Right lobe of liver (tissue), 6 donors: ENCODE measurements at regions not wholly inside any gene's neighbourhood (a gene's known extent, or its start where the extent isn't known, plus 50 kb on each side); places are given as distances from the start of the nearest gene placed in this dataset.

Experiments used
- ATAC-seq, 4 donors: fragments of 200-7000 bp; cut with Tn5 transposase; one replicate each; pipeline ENCODE4 v1.9.1; 2020; ENCODE audit warnings: mild to moderate bottlenecking in 4 of 4, moderate library complexity in 4 of 4
- DNase-seq, 3 donors: peaks; one replicate each; pipeline ENCODE4 v3.0.0-alpha.2; 2020
- H3K27ac ChIP-seq, 3 donors: fragments of 200-600 bp; one replicate each; pipeline ENCODE4 v1.8.0; 2022
- H3K27me3 ChIP-seq, 2 donors: fragments of 200-600 bp; one replicate each; pipeline ENCODE4 v1.8.0; 2022
- H3K36me3 ChIP-seq, 4 donors: fragments of 200-600 bp; sonication (generic) in 1 of 4; one replicate each; pipeline versions ENCODE4 v1.5.1 to v1.8.0; 2017 to 2022; ENCODE audit warnings: control low read depth in 1 of 4
- H3K4me1 ChIP-seq, 4 donors: fragments of 200-600 bp; sonication (generic) in 1 of 4; one replicate each; pipeline versions ENCODE4 v1.5.1 to v1.8.0; 2017 to 2022; ENCODE audit warnings: control low read depth in 1 of 4
- H3K4me3 ChIP-seq, 3 donors: fragments of 200-600 bp; one replicate each; pipeline ENCODE4 v1.8.0; 2022
- H3K9me3 ChIP-seq, 4 donors: fragments of 200-600 bp; sonication (generic) in 1 of 4; one replicate each; pipeline versions ENCODE4 v1.5.1 to v1.8.0; 2017 to 2022; ENCODE audit warnings: control low read depth in 1 of 4
- CTCF ChIP-seq, 4 donors: fragments of 200-600 bp in 3 of 4; fragments of 450-650 bp in 1 of 4; IDR thresholded peaks; one replicate each; pipeline versions ENCODE4 v1.5.1 to v1.8.0; 2016 to 2022; ENCODE audit warnings: antibody characterized with exemption in 4 of 4, mild to moderate bottlenecking in 2 of 4
- POLR2A ChIP-seq: fragments of 450-650 bp; IDR thresholded peaks from one replicate; pipeline ENCODE4 v1.6.1; 2017; ENCODE audit warnings: antibody characterized with exemption, mild to moderate bottlenecking
- WGBS: methylation state at CpG from one replicate; pipeline ENCODE4 v1.1.6; 2018; ENCODE audit warnings: low coverage, low lambda C conversion rate; ENCODE audit not compliant: insufficient coverage; ENCODE audit errors: missing lambda C conversion rate; 5-methylcytosine and 5-hydroxymethylcytosine counted together
- intact Hi-C, 2 donors: fragments of 100-400 bp; cut with DNase I; formaldehyde crosslinking; loops; one replicate each; pipeline versions ENCODE4 v1.11.2 to v1.14.1; 2022
- donor health status: DM: no; HTN: yes; CAD: no.
- donor health status: DM: no; HTN: no; CAD: no.
- donor health status: DM: no; HTN: no; CAD: no.
- donor health status: DM: no; HTN: yes; CAD: no.
- donor health status: DM: no; HTN: yes; CAD: no.

GRCh38 chr22:49297286-49297870, 530.3 kb downstream of the BRD1 start:
- Histone ChIP-seq H3K4me3 (no peak overlapping the region), H3K9me3 (no peaks in the 10 kb centered on the region), H3K27me3 (no peaks in the 10 kb centered on the region), H3K36me3 (no peaks in the 10 kb centered on the region), H3K4me1 (no peaks in the 10 kb centered on the region), H3K27ac (no peak overlapping the region)
- TF ChIP-seq POLR2A (no peak), CTCF (IDR thresholded peaks at IDR 0.05) (no peak)
- ATAC-seq (no peak), DNase-seq (no peak)
- WGBS = no CpG with 5 or more reads among the region's 27 CpGs
- intact Hi-C loops = no loop called here

GRCh38 chr22:49296561-49296960, 531.1 kb downstream of the BRD1 start:
- 67% methylated on average over 10 of the region's 11 CpGs for WGBS
- Histone ChIP-seq H3K9me3 (no peaks in the 10 kb centered on the region), H3K27ac (no peak overlapping the region), H3K36me3 (no peaks in the 10 kb centered on the region), H3K27me3 (no peaks in the 10 kb centered on the region), H3K4me3 (no peak overlapping the region), H3K4me1 (no peaks in the 10 kb centered on the region)
- DNase-seq (no peak), ATAC-seq (no peak)
- intact Hi-C loops = no loop called here
- TF ChIP-seq CTCF (IDR thresholded peaks at IDR 0.05) (no peak), POLR2A (no peak)

GRCh38 chr22:49295851-49296560, 531.7 kb downstream of the BRD1 start:
- DNase-seq = no peak
- Histone ChIP-seq H3K4me3 (no peak overlapping the region), H3K27me3 (no peaks in the 10 kb centered on the region), H3K27ac (no peak overlapping the region), H3K4me1 (no peaks in the 10 kb centered on the region), H3K36me3 (no peaks in the 10 kb centered on the region), H3K9me3 (no peaks in the 10 kb centered on the region)
- WGBS = 69% methylated on average over 2 of the region's 18 CpGs
- TF ChIP-seq POLR2A = no peak
- TF ChIP-seq CTCF (IDR thresholded peaks at IDR 0.05) = no peak
- no peak for ATAC-seq
- intact Hi-C loops = no loop called here

GRCh38 chr22:49295465-49295743, 532.3 kb downstream of the BRD1 start:
- 90% methylated on average over 3 of the region's 5 CpGs for WGBS
- TF ChIP-seq CTCF (IDR thresholded peaks at IDR 0.05) = no peak
- TF ChIP-seq POLR2A = no peak
- H3K36me3 ChIP-seq = no peaks in the 10 kb centered on the region
- H3K27me3 ChIP-seq = no peaks in the 10 kb centered on the region
- ATAC-seq (no peak), DNase-seq (no peak)
- H3K27ac ChIP-seq = no peak overlapping the region
- intact Hi-C loops = no loop called here
- no peaks in the 10 kb centered on the region for H3K4me1 ChIP-seq
- no peak overlapping the region for H3K4me3 ChIP-seq
- no peaks in the 10 kb centered on the region for H3K9me3 ChIP-seq
